WERI-Rb-1 (cell line): ENCODE measurements at regions not wholly inside any gene's neighbourhood (a gene's known extent, or its start where the extent isn't known, plus 50 kb on each side); places are given as distances from the start of the nearest gene placed in this dataset.

ENCODE experiments used
- DNase-seq: peaks from one replicate; pipeline ENCODE4 v3.0.0-alpha.2; 2020
- H3K27ac ChIP-seq: fragments of 250-450 bp; sonication (Bioruptor Pico); 2 replicates; pipeline ENCODE4 v1.5.1; 2020; ENCODE audit warnings: mild to moderate bottlenecking, moderate library complexity
- H3K27me3 ChIP-seq: fragments of 250-450 bp; sonication (Bioruptor Pico); 2 replicates; pipeline ENCODE4 v1.5.1; 2021; ENCODE audit warnings: mild to moderate bottlenecking, low read depth, moderate library complexity; ENCODE audit not compliant: insufficient read depth, severe bottlenecking
- H3K36me3 ChIP-seq: fragments of 250-450 bp; sonication (Bioruptor Pico); 2 replicates; pipeline ENCODE4 v1.5.1; 2020; ENCODE audit warnings: mild to moderate bottlenecking, moderate library complexity
- H3K4me3 ChIP-seq: 2 replicates; pipeline ENCODE4 v1.5.1; 2011; ENCODE audit warnings: low read depth, mild to moderate bottlenecking, control low read depth, low read length
- H3K9me3 ChIP-seq: fragments of 250-450 bp; sonication (Bioruptor Pico); 2 replicates; pipeline ENCODE4 v1.5.1; 2021; ENCODE audit warnings: mild to moderate bottlenecking, moderate library complexity; ENCODE audit not compliant: severe bottlenecking
- CTCF ChIP-seq: IDR thresholded peaks from 2 replicates; pipeline ENCODE4 v1.5.1; 2011; ENCODE audit warnings: low read depth, mild to moderate bottlenecking, control low read depth, inconsistent platforms, low read length

- peaks cover under 1% of the 10 kb centered on the region for H3K9me3 ChIP-seq
- no peaks in the 10 kb centered on the region for H3K27me3 ChIP-seq
- H3K4me3 ChIP-seq: no peak overlapping the region
- TF ChIP-seq CTCF: no peak
- H3K27ac ChIP-seq: no peak overlapping the region
- no peaks in the 10 kb centered on the region for H3K36me3 ChIP-seq
- no peak for DNase-seq
Measured at GRCh38 chr12:65668981-65669695, 155.1 kb upstream of the HMGA2 start.

GRCh38 chr12:65670775-65671174, 153.5 kb upstream of the HMGA2 start:
- Histone ChIP-seq H3K27me3 (no peaks in the 10 kb centered on the region), H3K27ac (no peak overlapping the region), H3K36me3 (no peaks in the 10 kb centered on the region), H3K4me3 (no peak overlapping the region), H3K9me3 (no peaks in the 10 kb centered on the region)
- no peak for TF ChIP-seq CTCF
- DNase-seq: no peak

GRCh38 chr12:65672441-65672840, 151.8 kb upstream of the HMGA2 start:
- no peak overlapping the region for H3K27ac ChIP-seq
- H3K36me3 ChIP-seq: no peaks in the 10 kb centered on the region
- TF ChIP-seq CTCF: no peak
- no peaks in the 10 kb centered on the region for H3K27me3 ChIP-seq
- no peaks in the 10 kb centered on the region for H3K9me3 ChIP-seq
- DNase-seq: no peak
- H3K4me3 ChIP-seq: no peak overlapping the region

- H3K27ac ChIP-seq: no peak overlapping the region
- no peak for TF ChIP-seq CTCF
Measured at GRCh38 chr12:65673156-65673690, 151.1 kb upstream of the HMGA2 start.

GRCh38 chr12:65673732-65674131, 150.6 kb upstream of the HMGA2 start:
- Histone ChIP-seq H3K27me3 (no peaks in the 10 kb centered on the region), H3K9me3 (peaks cover 8% of the 10 kb centered on the region), H3K4me3 (no peak overlapping the region), H3K36me3 (no peaks in the 10 kb centered on the region), H3K27ac (no peak overlapping the region)
- TF ChIP-seq CTCF: no peak
- no peak for DNase-seq

More at GRCh38 chr12:65673156-65673690, 151.1 kb upstream of the HMGA2 start:
- peaks cover 3% of the 10 kb centered on the region for H3K9me3 ChIP-seq
- no peaks in the 10 kb centered on the region for H3K27me3 ChIP-seq
- DNase-seq: no peak
- no peaks in the 10 kb centered on the region for H3K36me3 ChIP-seq
- H3K4me3 ChIP-seq: no peak overlapping the region
